Memory B cell (primary cell): ENCODE measurements at regions not wholly inside any gene's neighbourhood (a gene's known extent, or its start where the extent isn't known, plus 50 kb on each side); places are given as distances from the start of the nearest gene placed in this dataset.
A peak's percentile ranks its signal among the peaks of the same experiment; 100 is the strongest.

Source experiments
- ATAC-seq: fragments of 150-1000 bp; cut with Tn5 transposase; 2 replicates; pipeline ENCODE4 v1.10.0; 2021; ENCODE audit warnings: low read depth, mild to moderate bottlenecking, moderate library complexity
- DNase-seq, 2 donors: peaks; one replicate each; pipeline ENCODE4 v3.0.0; 2022; ENCODE audit warnings: low spot score in 2 of 2
- H3K27ac Mint-ChIP-seq: one replicate; pipeline ENCODE4 v1.8.0; 2022; ENCODE audit warnings: mild to moderate bottlenecking, moderate library complexity, mixed read lengths
- H3K27me3 Mint-ChIP-seq: one replicate; pipeline ENCODE4 v1.8.0; 2022; ENCODE audit warnings: mixed read lengths
- H3K36me3 Mint-ChIP-seq: one replicate; pipeline ENCODE4 v1.8.0; 2022; ENCODE audit warnings: mild to moderate bottlenecking, mixed read lengths
- H3K4me1 Mint-ChIP-seq: one replicate; pipeline ENCODE4 v1.8.0; 2022; ENCODE audit warnings: mixed read lengths
- H3K4me3 Mint-ChIP-seq: one replicate; pipeline ENCODE4 v1.8.0; 2022; ENCODE audit warnings: mild to moderate bottlenecking, moderate library complexity, mixed read lengths
- H3K9me3 Mint-ChIP-seq: one replicate; pipeline ENCODE4 v1.8.0; 2022; ENCODE audit warnings: mixed read lengths

DNA sequence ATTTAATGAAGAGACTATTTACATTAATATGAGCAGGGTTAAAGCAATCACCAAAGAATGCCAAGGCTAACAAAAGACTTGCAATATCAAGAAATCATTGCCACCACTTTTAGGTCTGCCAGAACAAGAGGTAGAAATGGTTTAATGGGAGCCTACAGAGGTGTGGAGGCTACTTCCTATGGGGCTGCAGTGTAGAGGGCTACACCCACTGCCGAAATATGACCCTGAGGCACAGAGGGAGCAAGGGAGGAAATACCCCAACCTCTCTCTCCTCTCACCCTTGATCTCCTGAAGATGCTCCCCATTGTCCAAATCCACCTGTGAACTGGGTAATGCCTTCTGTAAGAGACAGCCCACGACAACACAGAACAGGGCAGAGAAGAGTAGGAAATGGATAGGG is 315.4 kb downstream of the SMAD2 start:
- H3K4me1 Mint-ChIP-seq: no peaks in the 10 kb centered on the region
- no peak overlapping the region for H3K4me3 Mint-ChIP-seq
- peaks cover 4% of the 10 kb centered on the region for H3K27me3 Mint-ChIP-seq
- no peak overlapping the region for H3K27ac Mint-ChIP-seq
- peaks cover 2% of the 10 kb centered on the region for H3K9me3 Mint-ChIP-seq
- DNase-seq (no peak), ATAC-seq (no peak)
- no peaks in the 10 kb centered on the region for H3K36me3 Mint-ChIP-seq

DNA sequence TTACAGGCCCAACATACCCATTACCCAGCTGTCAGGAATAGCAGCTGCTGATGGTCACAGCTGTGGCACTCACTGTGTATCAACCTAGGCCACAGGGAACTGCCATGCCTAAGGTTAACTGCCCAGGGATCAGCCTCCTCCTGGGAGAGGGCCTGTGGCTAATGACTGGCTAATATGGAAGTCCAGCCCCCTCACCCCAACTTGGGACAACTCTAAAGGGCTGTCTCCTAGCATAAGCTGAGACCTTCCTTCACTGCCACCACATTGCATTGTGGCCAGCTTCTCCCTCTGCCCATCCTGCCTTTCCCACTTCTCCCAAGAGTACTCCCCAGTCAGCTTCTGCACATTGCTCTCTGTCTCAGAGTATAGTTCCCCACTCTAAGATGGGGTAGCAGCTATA is 316.5 kb downstream of the SMAD2 start:
- Mint-ChIP-seq H3K4me3 (no peak overlapping the region), H3K9me3 (peaks cover 2% of the 10 kb centered on the region), H3K36me3 (no peaks in the 10 kb centered on the region), H3K4me1 (no peaks in the 10 kb centered on the region), H3K27me3 (peaks cover 3% of the 10 kb centered on the region), H3K27ac (no peak overlapping the region)
- ATAC-seq (no peak), DNase-seq (no peak)

DNA sequence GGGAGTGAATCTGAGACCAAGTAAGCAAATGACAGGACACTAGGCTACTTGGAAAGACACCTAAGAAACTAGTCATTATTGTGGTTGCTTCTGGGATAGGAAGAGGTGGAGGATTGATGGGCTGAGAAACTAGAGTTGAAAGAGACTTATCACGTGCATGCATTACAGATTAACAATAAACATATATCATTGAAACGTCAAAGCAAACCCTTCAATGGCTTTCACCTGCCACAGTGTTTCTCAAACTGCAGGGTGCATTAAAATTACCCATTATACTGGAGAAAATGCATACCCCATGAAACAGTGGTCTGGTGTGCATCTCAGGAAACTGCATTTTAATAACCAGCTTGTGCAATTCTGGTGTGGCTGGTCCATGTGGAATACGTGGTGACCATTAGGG is 318.8 kb downstream of the SMAD2 start:
- H3K4me3 Mint-ChIP-seq: no peak overlapping the region
- peaks cover 7% of the 10 kb centered on the region for H3K27me3 Mint-ChIP-seq
- H3K27ac Mint-ChIP-seq: no peak overlapping the region
- peaks cover 2% of the 10 kb centered on the region for H3K9me3 Mint-ChIP-seq
- DNase-seq: no peak
- no peaks in the 10 kb centered on the region for H3K36me3 Mint-ChIP-seq
- H3K4me1 Mint-ChIP-seq: no peaks in the 10 kb centered on the region
- ATAC-seq: no peak

DNA sequence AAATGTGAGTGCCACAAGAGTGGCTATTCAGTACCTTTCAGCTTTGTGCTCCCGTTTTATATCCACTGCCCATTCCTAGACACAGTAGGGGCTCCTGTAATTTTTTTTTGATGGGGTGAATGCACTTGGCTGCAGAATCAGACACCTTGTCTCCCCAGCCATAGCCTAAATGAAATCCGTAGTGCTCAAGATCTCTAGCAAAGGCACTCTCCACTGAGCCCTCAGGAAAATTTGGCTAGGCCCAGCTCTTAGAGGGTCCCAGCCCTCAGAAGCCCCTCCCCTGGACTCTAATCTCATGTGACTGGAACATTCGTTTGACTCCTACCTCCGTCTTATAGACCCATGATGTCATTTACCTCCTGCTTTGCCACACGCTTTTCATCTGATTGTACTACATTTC is 323.9 kb downstream of the SMAD2 start:
- Mint-ChIP-seq H3K4me3 (no peak overlapping the region), H3K4me1 (peaks cover 3% of the 10 kb centered on the region), H3K36me3 (no peaks in the 10 kb centered on the region), H3K27me3 (peaks cover 8% of the 10 kb centered on the region), H3K27ac (no peak overlapping the region), H3K9me3 (peaks cover 2% of the 10 kb centered on the region)
- DNase-seq: no peak
- ATAC-seq: no peak

DNA sequence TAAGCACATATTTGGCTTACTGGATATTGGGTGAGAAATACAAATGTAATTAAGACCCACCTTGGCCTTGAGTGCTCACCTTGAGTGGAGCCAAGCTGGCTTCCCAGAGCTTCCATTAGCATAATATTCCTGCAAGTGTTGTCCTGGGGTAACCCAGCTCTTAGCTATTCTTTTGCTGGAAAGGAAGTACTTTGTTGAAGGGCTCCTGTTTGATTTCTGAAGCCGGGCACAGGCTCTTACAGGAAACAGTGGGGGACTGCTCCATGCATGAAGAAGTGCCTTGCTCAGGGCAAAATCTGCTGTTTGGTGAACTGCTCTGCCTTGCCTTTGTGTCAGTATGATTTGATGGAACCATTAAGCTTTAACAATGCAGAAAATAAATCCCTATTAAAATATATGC is 325.4 kb downstream of the SMAD2 start:
- Mint-ChIP-seq H3K27me3 (peaks cover 7% of the 10 kb centered on the region), H3K4me3 (no peak overlapping the region), H3K36me3 (peaks cover 2% of the 10 kb centered on the region), H3K4me1 (peaks cover 5% of the 10 kb centered on the region), H3K27ac (no peak overlapping the region), H3K9me3 (peaks cover 3% of the 10 kb centered on the region)
- no peak for DNase-seq
- no peak for ATAC-seq

DNA sequence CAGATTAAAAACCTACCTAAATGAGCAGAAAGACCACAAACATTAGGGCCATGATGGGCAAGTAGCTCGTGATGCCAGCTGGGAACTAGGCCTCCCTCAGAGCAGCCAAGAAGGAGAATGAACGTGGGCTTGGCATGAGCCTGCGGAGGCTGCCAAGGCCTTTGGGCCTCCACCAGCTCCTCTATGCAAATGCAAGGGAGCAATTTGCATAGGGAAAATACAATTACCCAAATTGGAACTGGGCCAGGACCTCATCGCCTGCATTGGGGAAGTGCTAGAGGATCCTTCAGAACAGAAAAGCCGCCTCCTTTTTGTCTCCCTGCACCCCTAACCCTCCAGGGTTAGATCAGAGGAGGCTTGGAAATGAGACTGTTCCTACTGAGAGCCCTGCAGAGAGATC is 326.4 kb downstream of the SMAD2 start:
- ATAC-seq: no peak
- DNase-seq: no peak
- H3K27ac Mint-ChIP-seq: no peak overlapping the region
- no peak overlapping the region for H3K4me3 Mint-ChIP-seq
- peaks cover 2% of the 10 kb centered on the region for H3K36me3 Mint-ChIP-seq
- H3K4me1 Mint-ChIP-seq: peaks cover 5% of the 10 kb centered on the region
- peaks cover 7% of the 10 kb centered on the region for H3K27me3 Mint-ChIP-seq
- H3K9me3 Mint-ChIP-seq: peaks cover 3% of the 10 kb centered on the region

DNA sequence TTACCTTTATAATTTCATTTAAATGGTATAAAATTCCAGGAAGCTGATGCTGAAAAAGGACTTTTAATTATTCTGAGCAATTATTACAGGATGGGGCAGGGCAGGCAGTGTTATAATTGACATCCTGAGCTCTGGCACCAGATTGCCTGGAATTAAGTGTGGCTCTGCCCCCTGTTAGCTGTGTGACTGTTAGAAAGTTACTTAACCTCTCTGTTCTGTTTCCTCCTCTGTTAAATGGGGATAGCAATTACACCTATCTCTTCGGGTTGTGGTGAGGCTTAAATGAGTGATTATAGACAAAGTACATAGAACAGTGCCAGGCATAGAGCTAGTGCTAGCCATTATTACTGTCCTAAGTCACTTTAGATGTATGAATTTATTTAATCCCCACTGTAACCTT is 327.3 kb downstream of the SMAD2 start:
- Mint-ChIP-seq H3K27ac (no peak overlapping the region), H3K27me3 (peaks cover 5% of the 10 kb centered on the region), H3K4me1 (peaks cover 5% of the 10 kb centered on the region), H3K36me3 (peaks cover 2% of the 10 kb centered on the region), H3K9me3 (peaks cover 3% of the 10 kb centered on the region), H3K4me3 (no peak overlapping the region)
- DNase-seq (no peak), ATAC-seq (no peak)

DNA sequence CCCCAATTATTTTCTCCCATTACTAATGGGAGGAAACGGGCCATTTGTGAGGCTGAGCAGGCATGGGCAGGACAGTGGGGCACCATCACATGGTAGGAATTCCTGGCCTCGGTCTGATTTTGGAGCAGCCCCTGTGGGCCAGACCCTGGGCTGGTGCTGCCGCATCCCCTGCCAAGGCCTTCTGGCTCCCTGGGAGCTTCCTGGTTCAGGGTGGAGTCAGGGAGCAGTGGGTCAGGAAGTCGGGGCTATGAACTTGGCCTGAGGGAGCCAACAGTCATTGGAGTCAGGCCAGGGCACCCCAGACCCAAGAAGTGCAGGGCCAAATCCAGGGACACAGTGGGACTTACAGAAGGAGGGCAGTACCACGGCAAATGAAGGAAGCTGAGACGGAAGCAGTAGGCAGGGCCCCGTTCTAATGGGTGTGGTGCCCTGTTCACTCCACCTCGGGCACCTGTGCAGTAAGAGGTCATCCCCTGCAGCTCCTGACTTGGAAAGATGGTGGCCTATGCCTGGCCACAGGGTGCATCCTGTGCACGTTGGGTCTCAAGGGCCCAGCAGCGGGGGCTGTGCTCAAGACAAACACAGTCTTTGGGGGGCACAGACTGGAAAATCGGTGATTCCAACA is 328.1 kb downstream of the SMAD2 start:
- ATAC-seq (no peak), DNase-seq (no peak)
- no peak overlapping the region for H3K27ac Mint-ChIP-seq
- peaks cover 3% of the 10 kb centered on the region for H3K9me3 Mint-ChIP-seq
- H3K27me3 Mint-ChIP-seq: peaks cover 2% of the 10 kb centered on the region
- peaks cover 2% of the 10 kb centered on the region for H3K36me3 Mint-ChIP-seq
- peaks cover 5% of the 10 kb centered on the region for H3K4me1 Mint-ChIP-seq
- no peak overlapping the region for H3K4me3 Mint-ChIP-seq

DNA sequence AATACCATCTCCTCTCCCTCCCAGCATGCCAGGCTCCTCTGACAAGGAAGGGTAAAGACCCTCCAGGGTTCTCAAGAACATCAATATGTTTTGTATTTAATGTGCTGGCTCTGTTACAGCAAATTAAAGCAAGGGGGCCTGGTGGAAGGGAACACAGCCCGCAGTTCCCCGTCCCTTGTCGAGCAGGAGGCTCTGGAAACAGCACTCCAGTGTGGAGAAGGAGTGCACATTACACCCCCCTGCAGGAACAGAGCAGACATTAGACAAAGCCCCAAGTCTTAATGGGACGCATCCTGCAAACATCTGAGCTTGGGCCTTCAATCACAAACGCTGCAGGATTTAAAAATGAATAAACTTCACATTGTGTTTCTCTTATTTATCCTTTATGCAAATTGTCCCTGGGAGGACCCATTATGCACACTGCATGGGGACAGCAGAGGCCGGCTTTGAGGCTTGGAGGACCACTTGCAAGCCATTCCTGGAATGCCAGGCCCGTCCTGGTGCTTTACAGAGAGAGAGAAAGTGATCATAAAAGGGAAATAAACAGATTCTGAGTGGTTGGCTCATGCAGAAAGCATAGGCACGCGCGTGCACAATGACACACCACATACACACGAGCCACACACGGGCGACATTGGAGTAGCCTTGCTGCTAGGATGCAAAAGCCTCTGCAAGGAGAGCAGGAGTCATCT is 328.7 kb downstream of the SMAD2 start:
- DNase-seq: no peak
- Mint-ChIP-seq H3K27me3 (peaks cover 2% of the 10 kb centered on the region), H3K4me1 (peaks cover 5% of the 10 kb centered on the region), H3K36me3 (peaks cover 2% of the 10 kb centered on the region), H3K9me3 (peaks cover 3% of the 10 kb centered on the region), H3K4me3 (no peak overlapping the region), H3K27ac (no peak overlapping the region)
- ATAC-seq: no peak

DNA sequence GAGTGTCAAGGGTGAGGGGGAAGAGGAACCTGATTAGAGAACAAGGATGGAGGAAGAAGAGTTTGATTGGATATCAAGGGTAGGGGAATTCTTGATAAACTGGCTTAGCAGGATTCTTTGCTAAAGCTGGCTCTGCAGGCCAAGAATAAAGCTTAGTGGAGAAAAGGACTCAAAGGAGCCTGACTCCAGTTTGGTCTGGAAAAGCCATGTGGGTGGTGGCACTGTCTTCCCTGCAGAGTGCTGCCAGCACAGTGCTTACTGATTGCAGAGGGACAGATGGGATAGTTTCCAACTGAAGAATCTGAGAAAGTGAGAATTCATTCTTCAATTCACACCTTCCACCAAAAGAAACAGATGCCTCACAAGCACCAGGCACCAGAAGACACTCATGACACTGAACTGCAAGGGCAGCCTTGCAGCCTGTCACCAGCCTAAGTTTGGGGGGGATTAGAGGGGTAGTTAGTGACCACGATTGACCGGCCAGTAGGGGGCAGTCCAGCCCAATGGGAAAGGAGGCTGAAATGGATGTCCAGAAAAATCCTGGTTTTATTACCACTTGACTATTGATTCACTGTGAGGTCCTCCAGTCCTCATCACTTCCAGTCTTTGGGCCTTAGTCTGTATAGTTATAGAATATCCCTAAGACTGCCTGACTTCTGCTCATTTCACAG is 334.5 kb downstream of the SMAD2 start:
- DNase-seq (peak; percentile 38 to 44), ATAC-seq (no peak)
- Mint-ChIP-seq H3K27ac (no peak overlapping the region), H3K9me3 (peaks cover 4% of the 10 kb centered on the region), H3K4me3 (no peak overlapping the region), H3K4me1 (peaks cover 2% of the 10 kb centered on the region), H3K36me3 (peaks cover 2% of the 10 kb centered on the region), H3K27me3 (peaks cover 14% of the 10 kb centered on the region)

DNA sequence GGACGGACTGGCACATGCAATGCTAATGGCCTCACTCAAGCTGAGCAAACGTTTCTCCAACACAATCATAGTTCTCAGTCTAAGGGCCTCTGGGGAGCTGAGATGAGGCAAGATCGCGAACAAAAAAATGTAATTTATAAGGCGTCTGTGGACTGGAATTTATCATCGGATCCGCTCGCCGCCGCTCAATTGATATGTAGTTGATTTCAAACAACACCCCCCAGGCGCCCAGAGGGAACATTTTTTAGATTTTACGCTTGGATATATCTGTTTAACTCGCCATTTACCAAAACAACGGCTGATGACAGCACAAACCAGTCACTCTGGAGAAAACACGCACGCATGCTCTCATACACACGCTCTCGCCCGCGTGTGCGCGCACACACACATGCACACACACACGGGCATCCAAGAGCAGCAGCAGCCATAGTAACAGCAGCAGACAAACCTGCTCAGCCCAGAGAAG is 335.8 kb downstream of the SMAD2 start:
- peaks cover 1% of the 10 kb centered on the region for H3K9me3 Mint-ChIP-seq
- H3K36me3 Mint-ChIP-seq: no peaks in the 10 kb centered on the region
- H3K4me1 Mint-ChIP-seq: no peaks in the 10 kb centered on the region
- no peak overlapping the region for H3K4me3 Mint-ChIP-seq
- ATAC-seq: no peak
- no peak overlapping the region for H3K27ac Mint-ChIP-seq
- peaks cover 14% of the 10 kb centered on the region for H3K27me3 Mint-ChIP-seq
- no peak for DNase-seq

DNA sequence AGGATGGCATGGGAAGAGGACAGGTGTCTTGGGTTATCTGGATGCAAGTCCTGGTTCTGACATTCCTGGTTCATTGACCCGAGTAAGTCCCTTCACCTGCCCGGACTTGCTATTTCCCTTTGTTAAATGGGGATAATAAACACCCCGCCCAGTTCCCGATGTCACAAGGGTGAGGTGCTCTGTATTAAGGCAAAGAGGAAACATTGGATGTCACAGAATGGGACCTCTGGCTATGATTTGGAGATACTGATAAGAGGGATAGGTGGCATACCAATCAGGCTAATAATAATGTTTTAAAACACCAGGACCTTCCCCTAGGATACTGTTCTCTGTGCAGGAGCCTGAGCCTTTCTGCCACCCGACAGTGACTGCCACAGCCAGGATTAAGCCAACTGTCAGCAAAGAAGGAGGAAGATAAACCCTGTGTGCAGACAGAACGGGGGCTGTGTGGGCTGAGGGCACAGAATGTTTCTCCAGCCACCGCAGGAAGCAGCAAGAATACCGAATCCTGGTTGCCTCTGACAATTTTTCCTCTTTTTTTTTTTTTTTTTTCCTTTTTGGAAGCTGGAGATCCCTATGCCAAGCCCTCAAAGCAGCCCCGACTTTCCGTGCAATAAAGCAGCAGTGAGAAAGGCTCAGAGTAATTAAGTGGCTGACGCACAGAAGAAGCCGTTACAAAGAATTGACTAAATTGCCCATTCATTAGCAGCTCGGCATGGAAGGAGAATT is 336.6 kb downstream of the SMAD2 start:
- H3K27me3 Mint-ChIP-seq: peaks cover 14% of the 10 kb centered on the region
- ATAC-seq (no peak), DNase-seq (no peak)
- no peaks in the 10 kb centered on the region for H3K4me1 Mint-ChIP-seq
- no peaks in the 10 kb centered on the region for H3K36me3 Mint-ChIP-seq
- no peak overlapping the region for H3K4me3 Mint-ChIP-seq
- peaks cover 1% of the 10 kb centered on the region for H3K9me3 Mint-ChIP-seq
- no peak overlapping the region for H3K27ac Mint-ChIP-seq

DNA sequence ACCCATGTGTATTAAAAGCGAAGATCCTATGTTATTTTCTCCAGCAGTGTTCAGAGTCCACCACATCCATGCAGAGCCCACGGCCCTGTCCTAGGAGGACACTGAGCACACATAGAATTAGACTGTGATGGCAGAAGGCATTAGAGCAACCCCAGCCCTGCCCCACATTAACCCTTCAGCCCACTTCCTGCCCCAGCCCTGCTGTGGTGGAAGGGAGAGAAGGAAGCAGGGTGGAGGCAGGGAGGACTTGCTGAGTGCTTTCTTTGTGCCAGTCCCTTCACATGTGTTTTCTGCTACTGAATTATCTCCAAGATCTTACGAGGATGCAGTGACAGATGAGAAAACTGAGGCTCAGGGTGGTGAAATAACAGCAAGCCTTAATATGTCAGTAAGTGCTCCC is 339.0 kb downstream of the SMAD2 start:
- DNase-seq (no peak), ATAC-seq (no peak)
- Mint-ChIP-seq H3K9me3 (peaks cover 1% of the 10 kb centered on the region), H3K4me3 (no peak overlapping the region), H3K36me3 (no peaks in the 10 kb centered on the region), H3K4me1 (no peaks in the 10 kb centered on the region), H3K27me3 (peaks cover 14% of the 10 kb centered on the region), H3K27ac (no peak overlapping the region)

DNA sequence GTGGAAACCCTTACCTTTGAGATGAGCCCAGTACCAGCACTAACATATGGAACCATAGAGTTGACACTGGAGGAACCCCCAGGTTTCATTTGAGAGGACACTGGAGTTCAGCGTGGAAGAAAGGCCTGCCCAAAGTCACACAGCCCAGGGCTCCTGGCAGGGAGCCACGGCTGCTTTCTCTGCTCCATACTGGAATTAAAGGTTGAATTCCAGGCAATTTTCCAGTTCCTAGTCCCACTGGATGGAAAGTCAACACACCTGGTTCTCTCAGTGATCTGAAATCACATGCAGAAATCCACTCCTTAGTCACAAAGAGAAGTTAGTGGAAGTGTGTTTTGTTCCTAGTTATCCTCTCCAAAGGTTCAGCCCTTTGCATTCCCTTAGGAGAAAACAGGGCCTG is 336.1 kb upstream of the SKOR2 start:
- ATAC-seq: no peak
- no peak overlapping the region for H3K4me3 Mint-ChIP-seq
- H3K4me1 Mint-ChIP-seq: no peaks in the 10 kb centered on the region
- no peaks in the 10 kb centered on the region for H3K9me3 Mint-ChIP-seq
- H3K27ac Mint-ChIP-seq: no peak overlapping the region
- H3K27me3 Mint-ChIP-seq: peaks cover 9% of the 10 kb centered on the region
- no peak for DNase-seq
- H3K36me3 Mint-ChIP-seq: no peaks in the 10 kb centered on the region
